ENCODE measurements at regions not wholly inside any gene's neighbourhood (a gene's known extent, or its start where the extent isn't known, plus 50 kb on each side); places are given as distances from the start of the nearest gene placed in this dataset.

DNA sequence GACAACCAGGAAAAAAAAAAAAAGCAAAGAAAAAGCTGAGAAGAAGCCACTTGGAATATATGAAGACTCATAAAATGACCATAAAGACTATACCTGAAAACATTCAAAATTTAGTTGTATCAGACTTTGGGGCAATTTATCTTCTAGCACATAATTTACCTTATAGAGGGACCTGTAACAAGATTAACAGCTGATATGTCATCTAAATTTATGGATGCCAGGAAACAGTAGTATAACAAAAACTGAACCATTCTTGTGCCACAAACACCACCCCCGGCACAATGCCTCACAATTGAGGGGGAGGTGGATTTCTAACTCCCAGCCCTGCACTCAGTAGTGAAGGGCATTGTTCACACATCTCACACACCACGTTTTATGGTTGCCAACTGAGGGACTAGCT lies 1352.0 kb downstream of the BRINP3 start:
- TF ChIP-seq, protein P1, sequence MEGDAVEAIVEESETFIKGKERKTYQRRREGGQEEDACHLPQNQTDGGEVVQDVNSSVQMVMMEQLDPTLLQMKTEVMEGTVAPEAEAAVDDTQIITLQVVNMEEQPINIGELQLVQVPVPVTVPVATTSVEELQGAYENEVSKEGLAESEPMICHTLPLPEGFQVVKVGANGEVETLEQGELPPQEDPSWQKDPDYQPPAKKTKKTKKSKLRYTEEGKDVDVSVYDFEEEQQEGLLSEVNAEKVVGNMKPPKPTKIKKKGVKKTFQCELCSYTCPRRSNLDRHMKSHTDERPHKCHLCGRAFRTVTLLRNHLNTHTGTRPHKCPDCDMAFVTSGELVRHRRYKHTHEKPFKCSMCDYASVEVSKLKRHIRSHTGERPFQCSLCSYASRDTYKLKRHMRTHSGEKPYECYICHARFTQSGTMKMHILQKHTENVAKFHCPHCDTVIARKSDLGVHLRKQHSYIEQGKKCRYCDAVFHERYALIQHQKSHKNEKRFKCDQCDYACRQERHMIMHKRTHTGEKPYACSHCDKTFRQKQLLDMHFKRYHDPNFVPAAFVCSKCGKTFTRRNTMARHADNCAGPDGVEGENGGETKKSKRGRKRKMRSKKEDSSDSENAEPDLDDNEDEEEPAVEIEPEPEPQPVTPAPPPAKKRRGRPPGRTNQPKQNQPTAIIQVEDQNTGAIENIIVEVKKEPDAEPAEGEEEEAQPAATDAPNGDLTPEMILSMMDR (IDR thresholded peaks at IDR 0.05; ENCODE audit: poor library complexity, severe bottlenecking), result no peak
- no peak for TF ChIP-seq EP300 (conservative IDR thresholded peaks at IDR 0.05; ENCODE audit: poor library complexity, severe bottlenecking)
